Astrocyte (in vitro differentiated cells and primary cell): ENCODE measurements at regions not wholly inside any gene's neighbourhood (a gene's known extent, or its start where the extent isn't known, plus 50 kb on each side); places are given as distances from the start of the nearest gene placed in this dataset.

Source experiments
- EZH2 ChIP-seq: IDR thresholded peaks from 2 replicates; pipeline ENCODE4 v1.6.1; 2012; ENCODE audit warnings: mild to moderate bottlenecking, low read length, inconsistent platforms; ENCODE audit not compliant: insufficient read depth
- TF ChIP-seq, protein P1 (sequence below): IDR thresholded peaks from 2 replicates; pipeline ENCODE4 v1.5.1; 2011; ENCODE audit warnings: low read depth, mild to moderate bottlenecking, inconsistent platforms, low read length, moderate library complexity; ENCODE audit not compliant: insufficient read depth

DNA sequence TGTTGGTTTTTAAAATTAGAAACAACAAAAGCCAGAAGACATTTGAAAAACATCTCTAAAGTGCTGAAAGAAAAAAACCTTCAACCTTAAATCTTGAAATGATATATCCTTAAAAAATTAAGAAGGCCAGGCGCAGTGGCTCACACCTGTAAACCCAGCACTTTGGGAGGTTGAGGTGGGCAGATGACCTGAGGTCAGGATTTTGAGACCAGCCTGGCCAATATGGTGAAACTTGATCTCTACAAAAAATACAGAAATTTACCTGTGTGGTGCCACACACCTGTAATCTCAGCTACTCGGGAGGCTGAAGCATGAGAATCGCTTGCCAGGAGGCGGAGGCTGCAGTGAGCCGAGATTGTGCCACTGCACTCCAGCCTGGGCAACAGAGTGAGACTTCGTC, 87.7 kb upstream of the SIX2 start:
- TF ChIP-seq, protein P1, sequence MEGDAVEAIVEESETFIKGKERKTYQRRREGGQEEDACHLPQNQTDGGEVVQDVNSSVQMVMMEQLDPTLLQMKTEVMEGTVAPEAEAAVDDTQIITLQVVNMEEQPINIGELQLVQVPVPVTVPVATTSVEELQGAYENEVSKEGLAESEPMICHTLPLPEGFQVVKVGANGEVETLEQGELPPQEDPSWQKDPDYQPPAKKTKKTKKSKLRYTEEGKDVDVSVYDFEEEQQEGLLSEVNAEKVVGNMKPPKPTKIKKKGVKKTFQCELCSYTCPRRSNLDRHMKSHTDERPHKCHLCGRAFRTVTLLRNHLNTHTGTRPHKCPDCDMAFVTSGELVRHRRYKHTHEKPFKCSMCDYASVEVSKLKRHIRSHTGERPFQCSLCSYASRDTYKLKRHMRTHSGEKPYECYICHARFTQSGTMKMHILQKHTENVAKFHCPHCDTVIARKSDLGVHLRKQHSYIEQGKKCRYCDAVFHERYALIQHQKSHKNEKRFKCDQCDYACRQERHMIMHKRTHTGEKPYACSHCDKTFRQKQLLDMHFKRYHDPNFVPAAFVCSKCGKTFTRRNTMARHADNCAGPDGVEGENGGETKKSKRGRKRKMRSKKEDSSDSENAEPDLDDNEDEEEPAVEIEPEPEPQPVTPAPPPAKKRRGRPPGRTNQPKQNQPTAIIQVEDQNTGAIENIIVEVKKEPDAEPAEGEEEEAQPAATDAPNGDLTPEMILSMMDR: no peak
- no peak for TF ChIP-seq EZH2
